Ammon's horn (tissue), 1 donor: ENCODE measurements at regions not wholly inside any gene's neighbourhood (a gene's known extent, or its start where the extent isn't known, plus 50 kb on each side); places are given as distances from the start of the nearest gene placed in this dataset.

Experiments
- DNase-seq: peaks from one replicate; pipeline ENCODE4 v3.0.0-alpha.2; 2016; ENCODE audit warnings: low spot score

- no peak for DNase-seq
Measured at GRCh38 chr4:156237231-156237630, 283.6 kb upstream of the CTSO start.

GRCh38 chr4:156230176-156230575, 276.5 kb upstream of the CTSO start:
- DNase-seq: no peak

- no peak for DNase-seq
Measured at GRCh38 chr4:156228676-156229075, 275.0 kb upstream of the CTSO start.

GRCh38 chr4:156227321-156227720, 273.7 kb upstream of the CTSO start:
- DNase-seq: no peak

GRCh38 chr4:156223985-156224384, 270.3 kb upstream of the CTSO start:
- no peak for DNase-seq

GRCh38 chr4:156217236-156217635, 263.6 kb upstream of the CTSO start:
- DNase-seq: no peak

GRCh38 chr4:156201050-156201449, 247.4 kb upstream of the CTSO start:
- no peak for DNase-seq

GRCh38 chr4:156198511-156198910, 244.8 kb upstream of the CTSO start:
- DNase-seq: no peak

GRCh38 chr4:156197216-156197615, 243.6 kb upstream of the CTSO start:
- DNase-seq: peak; percentile 25

- no peak for DNase-seq
Measured at GRCh38 chr4:156196722-156197121, 243.1 kb upstream of the CTSO start.

- DNase-seq: no peak
Measured at GRCh38 chr4:156195914-156196313, 242.2 kb upstream of the CTSO start.

- no peak for DNase-seq
Measured at GRCh38 chr4:156194896-156195295, 241.2 kb upstream of the CTSO start.

GRCh38 chr4:156193800-156194199, 240.1 kb upstream of the CTSO start:
- DNase-seq: peak; percentile 20

- no peak for DNase-seq
Measured at GRCh38 chr4:156193106-156193505, 239.4 kb upstream of the CTSO start.

- DNase-seq: no peak
Measured at GRCh38 chr4:156192033-156192432, 238.4 kb upstream of the CTSO start.

GRCh38 chr4:156191044-156191781, 237.5 kb upstream of the CTSO start:
- DNase-seq: no peak

GRCh38 chr4:156190615-156191014, 236.9 kb upstream of the CTSO start:
- DNase-seq: no peak

GRCh38 chr4:156188596-156188995, 234.9 kb upstream of the CTSO start:
- DNase-seq: no peak

GRCh38 chr4:156186111-156186510, 232.4 kb upstream of the CTSO start:
- no peak for DNase-seq

GRCh38 chr4:156185514-156186055, 231.9 kb upstream of the CTSO start:
- no peak for DNase-seq

GRCh38 chr4:156182269-156182668, 228.6 kb upstream of the CTSO start:
- no peak for DNase-seq

GRCh38 chr4:156177941-156178340, 224.3 kb upstream of the CTSO start:
- no peak for DNase-seq

- no peak for DNase-seq
Measured at GRCh38 chr4:156176896-156177295, 223.2 kb upstream of the CTSO start.

- no peak for DNase-seq
Measured at GRCh38 chr4:156173937-156174336, 220.3 kb upstream of the CTSO start.
